ENCODE measurements at regions not wholly inside any gene's neighbourhood (a gene's known extent, or its start where the extent isn't known, plus 50 kb on each side); places are given as distances from the start of the nearest gene placed in this dataset.
"Not testable (repeated sequence)": the region's sequence is repeated elsewhere in the genome, so short reads cannot be mapped to it uniquely, and the experiment has no call there.

DNA sequence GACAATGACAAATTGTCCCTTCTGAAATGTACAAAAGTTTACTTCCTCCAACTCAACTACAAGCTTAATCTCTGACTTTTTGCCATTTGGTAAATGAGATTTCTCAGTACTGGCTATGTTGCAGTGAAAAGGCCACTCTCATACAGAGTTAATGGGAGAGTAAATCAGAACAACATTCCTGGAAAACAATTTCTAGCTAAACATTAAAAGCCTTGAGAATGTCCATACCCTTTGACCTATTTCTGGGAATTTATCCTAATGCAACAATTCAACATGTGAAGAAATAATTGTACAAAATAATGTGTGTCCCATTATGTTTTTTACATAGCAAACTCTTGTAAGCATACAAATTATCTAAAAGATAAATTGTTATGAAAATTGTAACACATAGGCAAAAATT is 56.3 kb upstream of the SPEF2 start:
- DNase-seq, result no peak

DNA sequence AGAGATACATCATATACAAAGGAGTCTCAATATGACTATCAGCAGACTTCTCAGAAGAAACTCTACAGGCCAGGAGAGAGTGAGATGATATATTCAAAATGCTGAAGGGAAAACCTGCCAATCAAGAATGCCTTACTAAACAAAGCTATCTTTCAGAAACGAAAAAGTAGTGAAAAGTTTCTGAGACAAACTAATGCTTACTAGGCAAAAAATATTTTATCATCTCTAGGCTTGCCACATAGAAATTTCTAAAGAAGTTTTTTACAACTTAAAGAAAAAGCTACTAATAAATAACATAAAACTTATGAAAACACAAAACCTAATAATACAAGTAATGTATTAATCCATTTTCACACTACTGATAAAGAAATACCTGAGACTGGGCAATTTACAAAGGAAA is 59.9 kb upstream of the SPEF2 start:
- no peak for DNase-seq

DNA sequence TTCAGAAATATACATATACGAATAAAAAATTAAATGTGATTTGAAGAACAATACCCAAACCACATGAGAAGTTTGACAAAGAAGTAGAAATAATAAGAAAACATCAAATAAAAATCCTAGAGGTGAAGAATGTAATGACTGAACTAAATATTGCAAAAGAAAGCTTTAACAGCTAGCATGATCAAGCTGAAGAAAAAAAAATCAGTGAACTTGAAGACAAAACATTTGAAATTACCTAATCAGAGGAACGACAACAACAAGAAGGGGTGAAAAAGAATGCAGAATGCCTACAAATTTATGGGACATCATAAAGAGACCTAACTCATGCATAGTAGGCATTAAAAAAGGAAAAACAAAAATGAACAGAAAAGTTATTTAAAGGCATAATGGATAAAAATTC is 60.5 kb upstream of the SPEF2 start:
- no peak for DNase-seq

DNA sequence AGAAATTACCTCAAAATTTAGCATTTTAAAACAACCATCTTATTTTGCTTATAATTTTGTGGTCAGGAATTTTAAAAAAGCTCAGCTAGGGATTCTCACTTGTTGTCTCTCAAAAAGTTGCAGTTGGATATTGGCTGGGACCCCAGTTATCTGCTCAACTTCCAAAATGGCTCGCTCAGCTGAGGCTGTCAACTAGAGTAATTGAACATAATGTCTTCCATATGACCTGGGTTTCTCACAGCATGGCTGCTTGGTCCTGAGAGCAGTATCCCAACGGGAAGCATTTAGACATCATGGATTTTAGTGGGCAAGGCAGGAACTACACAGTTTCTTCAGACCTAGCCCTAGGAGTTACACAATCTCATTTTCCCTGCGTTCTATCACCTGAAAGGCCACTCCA is 63.6 kb upstream of the SPEF2 start:
- DNase-seq, result no peak

DNA sequence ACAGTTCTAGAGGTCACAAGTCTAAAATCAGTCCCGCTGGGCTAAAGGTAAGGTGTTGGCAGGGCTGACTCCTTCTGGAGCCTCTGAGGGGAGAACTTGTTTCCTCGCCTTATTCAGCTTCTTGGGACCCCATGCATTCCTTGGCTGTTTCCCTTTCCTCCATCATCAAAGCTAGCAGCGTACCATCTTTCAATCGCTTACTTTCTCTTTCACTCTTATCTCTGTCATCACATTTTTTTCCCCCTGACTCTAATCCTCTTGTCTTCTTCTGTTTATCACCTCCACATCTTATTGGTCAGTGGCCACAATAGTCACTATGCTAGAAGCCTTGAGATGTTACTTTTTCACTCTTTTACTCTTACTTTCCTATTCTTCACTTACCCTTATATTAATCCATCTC is 72.5 kb upstream of the SPEF2 start:
- no peak for DNase-seq

DNA sequence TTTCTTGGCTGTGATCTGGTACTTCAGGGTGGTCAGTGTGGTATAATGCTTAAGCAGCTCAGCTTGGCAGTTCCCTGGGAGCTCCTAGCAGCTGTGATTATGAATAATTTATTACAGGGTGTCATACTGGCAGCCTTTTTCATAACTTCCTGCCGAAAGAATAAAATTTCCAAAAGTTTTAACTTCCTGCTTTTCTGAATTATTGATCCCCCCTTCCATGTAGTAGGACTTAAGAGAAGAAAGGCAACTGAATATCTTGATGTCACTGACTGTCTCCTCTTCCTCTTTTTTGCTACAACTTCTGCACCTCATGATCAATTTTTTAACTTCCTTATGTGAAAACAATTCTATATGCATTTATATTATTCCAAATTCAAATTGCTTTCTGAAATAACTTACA is 74.3 kb upstream of the SPEF2 start:
- no peak for DNase-seq

DNA sequence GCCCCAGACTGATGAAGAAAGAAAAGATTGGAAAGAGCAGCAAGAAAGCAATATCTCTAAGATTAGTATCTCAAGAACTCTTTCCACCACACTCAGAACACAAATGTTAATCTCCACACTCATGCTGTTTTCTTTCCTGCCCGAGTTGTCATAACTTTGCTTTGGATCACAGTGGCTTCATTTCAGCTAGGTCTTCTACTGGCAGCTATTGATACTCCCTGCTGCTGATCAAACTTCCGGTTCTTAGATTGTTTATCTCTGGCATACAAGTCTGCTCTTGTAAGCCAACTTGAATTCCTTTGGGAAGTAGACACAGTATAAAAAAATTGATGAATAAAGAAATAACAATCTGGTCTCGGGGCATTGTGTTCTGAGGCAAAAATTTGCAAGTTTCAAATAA is 77.7 kb upstream of the SPEF2 start:
- no peak for DNase-seq

DNA sequence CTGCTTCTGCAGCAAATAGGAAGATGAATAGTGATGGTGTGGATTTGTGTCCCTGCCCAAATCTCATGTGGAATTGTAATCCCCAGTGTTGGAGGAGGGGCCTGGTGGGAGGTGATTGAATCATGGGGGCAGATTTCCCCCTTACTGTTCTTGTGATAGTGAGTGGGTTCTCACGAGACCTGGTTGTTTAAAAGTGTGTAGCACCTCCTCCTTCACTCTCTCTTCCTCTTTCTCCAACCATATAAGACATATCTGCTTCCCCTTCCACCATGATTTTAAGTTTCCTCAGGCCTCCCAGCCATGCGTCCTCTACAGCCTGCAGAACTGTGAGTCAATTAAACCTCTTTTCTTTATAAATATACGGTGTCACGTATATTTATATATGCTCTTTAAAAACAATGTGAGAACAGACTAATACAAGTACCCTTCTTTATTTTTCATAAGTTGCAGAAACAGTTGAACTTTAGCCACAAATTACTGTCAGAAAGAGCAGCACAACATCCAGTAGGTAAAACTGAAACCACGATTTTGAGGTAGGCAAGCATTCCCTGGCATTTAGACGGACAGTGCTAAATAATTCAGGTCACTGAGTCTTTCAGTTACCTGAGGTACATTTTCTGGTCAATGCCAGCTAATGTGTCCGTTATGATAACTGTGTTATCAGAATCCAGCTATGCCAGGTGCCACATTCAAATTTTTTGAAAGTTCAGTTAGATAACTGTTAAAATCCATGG is 79.3 kb upstream of the SPEF2 start:
- DNase-seq, result no peak

DNA sequence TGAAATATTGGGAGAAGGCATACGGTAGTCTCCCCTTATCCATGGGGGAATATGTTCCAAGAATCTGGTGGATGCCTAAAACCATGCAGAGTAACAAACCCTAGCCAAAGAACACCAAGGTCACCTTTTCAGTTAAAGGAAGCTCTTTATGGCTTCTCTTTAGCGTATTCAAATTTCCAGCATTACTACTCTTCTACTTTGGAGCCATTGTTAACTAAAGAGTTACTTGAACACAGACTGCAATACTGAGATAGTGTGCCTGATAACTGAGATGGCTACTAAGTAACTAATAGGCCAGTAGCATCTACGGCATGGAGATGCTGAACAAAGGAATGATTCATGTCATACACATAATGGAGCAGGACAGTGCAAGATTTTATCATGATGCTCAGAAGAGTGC is 84.5 kb upstream of the SPEF2 start:
- DNase-seq, result no peak

DNA sequence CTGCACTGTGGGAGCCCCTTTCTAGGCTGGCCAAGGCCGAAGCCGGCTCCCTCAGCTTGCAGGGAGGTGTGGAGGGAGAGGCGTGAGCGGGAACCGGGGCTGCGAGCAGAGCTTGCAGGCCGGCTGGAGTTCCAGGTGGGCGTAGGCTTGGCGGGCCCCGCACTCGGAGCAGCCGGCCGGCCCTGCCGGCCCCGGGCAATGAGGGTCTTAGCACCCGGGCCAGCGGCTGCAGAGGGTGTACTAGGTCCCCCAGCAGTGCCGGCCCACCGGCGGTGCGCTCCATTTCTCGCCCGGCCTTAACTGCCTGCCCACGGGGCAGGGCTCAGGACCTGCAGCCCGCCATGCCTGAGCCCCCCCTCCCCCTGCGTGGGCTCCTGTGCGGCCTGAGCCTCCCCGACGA is 86.1 kb upstream of the SPEF2 start:
- not testable (repeated sequence) for DNase-seq

DNA sequence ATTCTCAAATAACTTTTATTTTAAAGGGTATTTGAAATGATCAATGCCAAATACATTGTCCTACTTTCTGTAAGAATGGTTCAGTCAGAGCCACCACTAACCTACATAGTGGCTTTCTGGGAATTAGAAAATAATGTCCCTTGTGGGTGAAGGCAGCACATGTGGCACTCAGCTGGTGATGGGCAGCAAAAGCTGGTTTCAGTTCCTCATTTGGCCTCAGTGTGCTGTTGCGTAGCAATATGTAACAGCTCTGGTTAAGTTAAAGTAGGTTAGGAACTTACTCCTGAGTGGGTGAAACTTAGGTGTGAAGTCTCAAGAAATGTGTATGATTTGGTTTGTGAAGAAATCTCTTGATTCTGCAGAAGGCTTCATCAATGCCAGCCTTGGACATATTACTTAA is 99.6 kb upstream of the SPEF2 start:
- no peak for DNase-seq

DNA sequence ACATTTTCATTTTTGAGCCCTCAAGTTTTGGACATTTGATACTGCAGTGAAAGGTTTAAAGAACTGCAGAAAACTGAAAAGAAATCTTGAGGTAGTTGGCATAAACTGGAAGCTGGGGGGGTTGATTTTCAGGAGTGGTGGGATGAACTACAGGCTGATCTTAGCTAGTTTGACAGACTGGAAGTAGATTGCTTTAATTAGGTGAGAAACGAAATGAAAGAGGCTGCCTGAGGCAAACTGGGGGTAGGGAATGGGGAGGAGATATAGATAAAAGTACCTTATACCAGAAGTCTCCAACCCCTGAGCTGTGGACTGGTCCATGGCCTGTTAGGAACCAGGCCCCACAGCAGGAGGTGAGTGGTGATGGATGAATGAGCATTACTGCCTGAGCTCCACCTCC is 101.4 kb upstream of the SPEF2 start:
- no peak for DNase-seq

DNA sequence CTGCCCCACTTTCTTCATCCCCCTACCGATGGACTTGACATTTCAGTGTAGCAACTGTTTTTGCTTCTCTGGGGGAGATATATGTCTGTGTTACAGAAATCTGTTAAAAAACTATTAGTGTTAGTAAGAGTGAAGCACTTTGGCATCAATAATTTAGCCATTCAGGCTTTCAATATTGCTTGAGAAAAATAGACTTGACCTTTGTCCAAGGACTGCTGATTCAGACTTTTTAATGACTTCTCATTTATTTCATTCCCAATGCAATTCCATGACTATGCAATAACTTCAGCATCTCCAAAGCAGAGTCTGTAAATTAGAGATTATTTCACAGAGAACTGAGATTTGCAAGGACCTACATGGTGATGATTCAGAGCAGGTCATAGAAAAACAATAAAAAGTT is 104.1 kb upstream of the SPEF2 start:
- DNase-seq, result no peak

DNA sequence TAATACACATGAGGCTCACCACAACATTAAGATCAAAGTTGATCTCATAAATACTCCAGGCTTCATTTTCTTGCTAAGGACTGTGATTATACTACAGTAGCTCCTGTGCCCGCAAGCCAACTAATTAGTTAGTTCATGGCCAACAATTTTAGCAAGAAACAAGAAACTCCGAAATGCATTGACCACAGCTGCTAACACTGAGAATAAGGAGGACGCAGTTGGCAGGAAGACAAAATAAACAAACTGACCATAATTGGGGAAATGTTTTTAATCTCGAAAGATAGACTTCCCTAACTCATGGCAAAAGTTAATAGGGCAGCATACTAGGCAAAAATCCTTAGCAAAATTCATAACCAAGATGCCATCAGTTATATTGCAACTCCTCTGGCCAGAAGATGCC is 115.5 kb upstream of the SPEF2 start:
- DNase-seq, result no peak

DNA sequence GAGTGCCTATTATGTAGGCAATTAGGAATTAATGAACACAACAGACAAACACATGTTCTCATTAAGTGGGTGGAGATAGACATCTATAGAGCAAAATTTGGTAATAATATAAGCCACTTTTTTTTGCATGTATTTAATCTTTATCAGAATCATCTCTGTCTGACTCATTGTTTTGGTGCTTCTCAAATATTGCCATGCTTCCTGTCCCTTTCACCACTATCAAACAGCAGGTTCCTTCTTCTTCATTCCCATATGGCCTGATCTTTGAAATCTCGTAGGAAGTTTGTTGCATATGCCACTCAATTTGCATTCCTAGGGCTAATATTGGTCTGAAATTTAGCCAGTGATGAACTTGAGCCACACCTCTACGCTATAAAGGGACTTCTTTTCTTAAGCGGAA is 128.9 kb upstream of the SPEF2 start:
- no peak for DNase-seq

DNA sequence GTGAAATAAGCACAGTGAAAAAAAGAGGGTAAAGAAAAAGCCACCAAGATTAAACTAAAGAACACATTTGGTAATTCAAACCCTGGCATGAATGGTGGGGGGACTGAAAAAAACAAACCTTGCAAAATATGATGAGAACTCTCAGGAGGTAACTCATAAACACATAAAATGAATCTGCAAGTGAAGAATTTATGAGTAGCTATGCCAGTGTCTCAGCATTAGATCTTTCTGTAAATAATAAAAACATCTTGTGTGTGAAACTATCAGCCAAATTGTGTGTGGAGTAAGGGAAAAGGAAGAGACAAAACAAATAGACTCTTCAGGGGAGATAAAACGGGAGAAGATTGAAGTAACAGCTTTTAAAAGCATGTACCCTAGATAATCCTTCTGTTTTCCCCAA is 129.6 kb upstream of the SPEF2 start:
- no peak for DNase-seq

DNA sequence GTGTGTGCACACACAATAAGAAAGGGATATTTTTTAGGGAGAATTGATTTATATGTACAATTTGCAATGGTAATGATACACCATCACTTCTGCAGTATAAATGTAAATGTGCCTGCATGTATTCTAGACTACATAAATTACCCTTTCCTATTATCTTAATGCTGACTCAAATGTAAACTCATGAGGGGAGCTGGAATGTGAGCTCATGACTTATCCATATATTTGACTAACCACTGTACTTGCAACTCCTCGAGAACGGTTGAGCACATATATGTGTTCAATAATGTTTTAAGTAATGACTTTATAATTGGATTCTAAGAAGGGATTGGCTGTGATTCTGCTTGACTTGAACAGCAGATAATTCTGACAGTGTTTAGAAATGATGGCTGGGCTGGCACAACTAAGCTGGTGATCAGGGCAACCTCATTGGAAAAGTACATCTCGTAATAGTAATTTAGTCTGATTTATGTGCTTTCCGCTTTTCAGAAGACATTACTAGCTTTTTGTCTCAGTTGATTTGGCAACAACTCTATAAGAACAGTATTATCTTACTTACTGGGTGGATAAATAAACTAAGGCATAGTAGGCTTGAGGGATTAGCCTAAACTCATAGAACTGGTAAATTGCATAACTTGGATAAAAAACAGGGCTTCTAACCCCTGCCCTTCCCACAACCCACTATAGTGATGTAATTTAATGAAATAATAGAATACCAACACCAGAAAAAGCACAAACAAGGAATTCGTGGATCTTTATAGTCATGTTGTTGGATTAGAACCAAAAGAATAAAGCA is 130.2 kb upstream of the SPEF2 start:
- no peak for DNase-seq

DNA sequence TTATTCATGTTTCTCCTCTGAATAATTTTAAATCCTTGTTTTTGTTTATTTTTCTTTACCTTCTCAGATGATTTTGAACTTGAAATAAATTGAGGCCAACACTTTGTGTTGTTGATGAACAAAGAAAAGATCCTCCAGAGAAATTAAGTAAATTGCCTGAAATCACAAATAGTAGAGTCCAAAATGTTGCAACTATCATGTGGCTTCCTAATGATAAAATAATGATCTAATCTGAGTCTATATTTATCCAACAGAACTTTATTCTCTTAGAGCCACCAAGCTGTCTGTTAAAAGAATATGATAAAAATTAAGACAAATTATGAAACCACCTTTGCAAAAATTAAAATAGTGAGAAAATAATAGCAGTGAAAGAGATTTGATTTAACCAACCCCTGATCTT is 132.2 kb upstream of the SPEF2 start:
- DNase-seq, result no peak

DNA sequence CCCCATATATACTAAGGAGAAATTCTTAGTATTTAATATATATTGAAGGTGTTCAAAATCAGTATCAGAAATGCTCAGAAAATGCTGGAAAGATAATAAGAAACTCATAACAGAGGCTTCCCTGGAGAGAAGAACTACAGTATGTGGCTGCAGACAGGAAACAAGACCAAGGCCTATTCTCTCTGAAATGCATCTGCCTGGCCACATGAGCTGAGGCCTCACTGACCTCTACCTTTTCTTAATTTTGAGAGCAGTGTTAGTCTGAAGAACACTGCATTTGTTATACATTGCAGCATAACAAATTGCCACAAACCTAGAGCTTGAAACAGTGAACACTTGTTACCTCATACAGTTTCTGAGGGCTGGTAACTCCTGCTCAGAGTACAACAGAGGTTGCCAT is 133.4 kb upstream of the SPEF2 start:
- DNase-seq, result no peak

DNA sequence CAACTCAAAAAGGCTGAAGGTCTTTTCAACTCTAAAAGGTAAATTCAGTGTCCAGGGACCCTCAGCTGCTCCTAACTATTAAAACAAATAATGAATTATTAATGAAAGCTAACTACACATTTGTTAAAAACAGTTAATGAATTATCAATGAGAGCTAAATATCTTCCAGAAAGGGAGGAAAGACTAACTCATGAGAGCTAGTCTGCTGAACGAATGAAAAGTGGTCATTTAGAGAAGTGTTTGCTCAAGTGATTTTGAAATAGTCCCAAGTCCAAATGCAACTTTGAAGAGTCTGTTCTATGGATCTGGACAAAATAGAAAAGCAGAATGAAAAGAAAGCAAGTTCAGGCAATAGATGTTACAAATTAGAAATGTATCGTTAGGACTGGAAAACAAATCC is 133.9 kb upstream of the SPEF2 start:
- DNase-seq, result no peak

DNA sequence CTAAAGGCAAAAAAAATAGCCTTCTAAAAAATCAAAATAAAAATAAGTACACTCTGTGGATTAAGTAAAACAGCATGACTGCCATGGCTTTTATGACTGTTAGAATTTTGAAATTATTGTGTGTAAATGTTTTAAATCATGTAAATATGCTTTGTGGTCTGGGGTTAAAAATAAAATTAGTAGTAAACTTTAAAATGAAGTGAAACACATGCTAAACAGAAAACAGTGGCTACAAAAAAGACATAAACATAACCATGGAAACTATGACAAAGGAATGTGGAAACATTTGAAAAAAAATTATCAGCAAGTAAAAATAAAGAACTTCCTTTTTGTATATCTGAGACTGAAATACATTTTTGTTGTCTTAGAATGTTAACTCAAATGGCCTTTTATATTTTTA is 134.5 kb upstream of the SPEF2 start:
- DNase-seq, result no peak

DNA sequence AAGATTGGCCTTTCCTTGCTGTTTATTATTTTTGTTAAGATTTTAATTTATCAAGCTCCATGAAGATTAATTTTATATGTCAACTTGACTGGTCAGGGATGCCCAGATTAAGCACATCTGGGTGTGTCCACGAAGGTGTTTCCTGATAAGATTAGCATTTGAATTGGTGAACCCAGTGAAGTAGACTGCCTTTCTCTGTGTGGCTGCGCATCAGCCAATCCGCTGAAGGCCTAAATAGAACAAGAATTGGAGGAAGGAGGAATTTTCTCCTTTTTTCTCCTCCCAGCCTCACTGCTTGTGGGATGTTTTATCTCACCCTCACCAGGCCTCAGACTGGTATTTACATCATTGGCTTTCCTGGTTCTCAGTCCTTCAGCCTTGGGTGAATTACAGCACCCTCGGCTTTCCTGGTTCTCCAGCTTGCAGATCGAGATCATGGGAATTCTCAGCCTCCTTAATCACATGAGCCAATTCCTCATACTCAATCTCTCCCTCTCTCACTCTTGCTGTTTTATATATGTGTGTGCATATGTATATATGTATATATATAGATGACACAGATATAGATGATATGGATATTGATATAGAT is 135.4 kb upstream of the SPEF2 start:
- no peak for DNase-seq
